DOHH2 (cell line): ENCODE measurements at regions not wholly inside any gene's neighbourhood (a gene's known extent, or its start where the extent isn't known, plus 50 kb on each side); places are given as distances from the start of the nearest gene placed in this dataset.
"Not testable (repeated sequence)": the region's sequence is repeated elsewhere in the genome, so short reads cannot be mapped to it uniquely, and the experiment has no call there.

ENCODE experiments used
- H3F3A ChIP-seq: fragments of 200-600 bp; sonication (generic), shearing (Covaris generic); 2 replicates; pipeline ENCODE4 v1.6.0; 2016; ENCODE audit warnings: antibody characterized with exemption, mild to moderate bottlenecking; ENCODE audit not compliant: control insufficient read depth, insufficient read depth
- H3K27ac ChIP-seq: fragments of 200-600 bp; sonication (generic); 2 replicates; pipeline ENCODE4 v1.5.1; 2014; ENCODE audit warnings: low read depth, mild to moderate bottlenecking, low read length, moderate library complexity
- H3K27me3 ChIP-seq: fragments of 200-600 bp; sonication (generic); 2 replicates; pipeline ENCODE4 v1.6.1; 2014; ENCODE audit warnings: mild to moderate bottlenecking, low read length, mixed read lengths; ENCODE audit not compliant: control insufficient read depth
- H3K36me3 ChIP-seq: fragments of 200-600 bp; sonication (generic); 2 replicates; pipeline ENCODE4 v1.6.1; 2014; ENCODE audit warnings: mild to moderate bottlenecking, low read length, moderate library complexity, mixed read lengths; ENCODE audit not compliant: control insufficient read depth
- H3K4me1 ChIP-seq: fragments of 200-600 bp; sonication (generic); 2 replicates; pipeline ENCODE4 v1.6.1; 2014; ENCODE audit warnings: mild to moderate bottlenecking, low read length, mixed read lengths; ENCODE audit not compliant: control insufficient read depth
- H3K4me2 ChIP-seq: fragments of 200-600 bp; sonication (generic); 2 replicates; pipeline ENCODE4 v1.6.0; 2014; ENCODE audit warnings: mild to moderate bottlenecking, low read length, moderate library complexity
- H3K4me3 ChIP-seq: fragments of 200-600 bp; sonication (generic); 2 replicates; pipeline ENCODE4 v1.5.1; 2014; ENCODE audit warnings: mild to moderate bottlenecking, low read length, mixed read lengths
- H3K79me2 ChIP-seq: fragments of 200-600 bp; sonication (generic); 2 replicates; pipeline ENCODE4 v1.6.1; 2014; ENCODE audit warnings: mild to moderate bottlenecking, low read length, mixed read lengths; ENCODE audit not compliant: control insufficient read depth
- H3K9me2 ChIP-seq: fragments of 200-600 bp; sonication (generic); replicated peaks from 2 replicates; pipeline ENCODE4 v1.6.1; 2014; ENCODE audit warnings: mild to moderate bottlenecking, low read length, mixed read lengths; ENCODE audit not compliant: control insufficient read depth
- H3K9me3 ChIP-seq: fragments of 200-600 bp; sonication (generic); 2 replicates; pipeline ENCODE4 v1.6.1; 2014; ENCODE audit warnings: antibody characterized with exemption, low read length, mixed read lengths; ENCODE audit not compliant: control insufficient read depth, insufficient read depth
- H4K20me1 ChIP-seq: fragments of 200-600 bp; sonication (generic); 2 replicates; pipeline ENCODE4 v1.6.0; 2014; ENCODE audit warnings: low read depth, mild to moderate bottlenecking, antibody characterized with exemption, low read length, moderate library complexity; ENCODE audit not compliant: control insufficient read depth, insufficient read depth
- CTCF ChIP-seq: fragments of 200-600 bp; sonication (generic); IDR thresholded peaks from one replicate; pipeline ENCODE4 v1.5.1; 2014; ENCODE audit warnings: antibody characterized with exemption, mild to moderate bottlenecking, low read depth, low read length; ENCODE audit not compliant: poor library complexity, severe bottlenecking
- EZH2phosphoT487 ChIP-seq: fragments of 200-600 bp; sonication (generic); IDR thresholded peaks from 2 replicates; pipeline ENCODE4 v1.6.1; 2017; ENCODE audit warnings: borderline replicate concordance, mild to moderate bottlenecking, antibody characterized with exemption, low read length, moderate library complexity, mixed read lengths

- no peak overlapping the region for H3K4me3 ChIP-seq
Measured at GRCh38 chr10:32182476-32182875, 126.3 kb upstream of the KIF5B start.

GRCh38 chr10:32180390-32181280 lies 124.4 kb upstream of the KIF5B start:
- Histone ChIP-seq H3K9me3 (no peaks in the 10 kb centered on the region), H3K4me3 (no peak overlapping the region), H3K27ac (no peak overlapping the region), H3K36me3 (no peaks in the 10 kb centered on the region), H3K79me2 (no peaks in the 10 kb centered on the region), H3F3A (no peaks in the 10 kb centered on the region), H4K20me1 (no peaks in the 10 kb centered on the region), H3K4me2 (no peak overlapping the region), H3K4me1 (no peaks in the 10 kb centered on the region), H3K27me3 (no peaks in the 10 kb centered on the region), H3K9me2 (no peaks in the 10 kb centered on the region)
- TF ChIP-seq CTCF (no peak), EZH2phosphoT487 (no peak)

More at GRCh38 chr10:32182476-32182875, 126.3 kb upstream of the KIF5B start:
- Histone ChIP-seq H3K9me3 (no peaks in the 10 kb centered on the region), H3K27ac (no peak overlapping the region), H3K4me1 (peaks cover 1% of the 10 kb centered on the region; the same call in 1 of the 2 replicates), H3K79me2 (no peaks in the 10 kb centered on the region), H3K9me2 (no peaks in the 10 kb centered on the region), H3F3A (no peaks in the 10 kb centered on the region), H3K27me3 (no peaks in the 10 kb centered on the region), H3K36me3 (no peaks in the 10 kb centered on the region), H3K4me2 (no peak overlapping the region), H4K20me1 (no peaks in the 10 kb centered on the region)
- no peak for TF ChIP-seq EZH2phosphoT487
- TF ChIP-seq CTCF: no peak

- Histone ChIP-seq H3K27ac (no peak overlapping the region), H3F3A (no peaks in the 10 kb centered on the region)
Measured at GRCh38 chr10:32179836-32180235, 123.6 kb upstream of the KIF5B start.

GRCh38 chr10:32177594-32177993 lies 121.4 kb upstream of the KIF5B start:
- not testable (repeated sequence) for H3K9me3 ChIP-seq, H3K27ac ChIP-seq, H3K79me2 ChIP-seq, H3K4me2 ChIP-seq, H3K4me3 ChIP-seq, H3F3A ChIP-seq, H3K36me3 ChIP-seq, H3K27me3 ChIP-seq, H3K9me2 ChIP-seq, H4K20me1 ChIP-seq, H3K4me1 ChIP-seq

More at GRCh38 chr10:32179836-32180235, 123.6 kb upstream of the KIF5B start:
- Histone ChIP-seq H3K36me3 (no peaks in the 10 kb centered on the region), H3K4me2 (no peak overlapping the region), H3K4me1 (no peaks in the 10 kb centered on the region), H3K4me3 (no peak overlapping the region), H3K27me3 (no peaks in the 10 kb centered on the region), H3K79me2 (no peaks in the 10 kb centered on the region), H3K9me2 (no peaks in the 10 kb centered on the region), H4K20me1 (no peaks in the 10 kb centered on the region), H3K9me3 (no peaks in the 10 kb centered on the region)
- TF ChIP-seq EZH2phosphoT487 (no peak), CTCF (no peak)
